GM12878 (cell line): ENCODE measurements at regions not wholly inside any gene's neighbourhood (a gene's known extent, or its start where the extent isn't known, plus 50 kb on each side); places are given as distances from the start of the nearest gene placed in this dataset.

Experiments used
- ATAC-seq: fragments of 200-7000 bp; cut with Tn5 transposase; 3 replicates; pipeline ENCODE4 v1.9.1; 2020; ENCODE audit warnings: mild to moderate bottlenecking, moderate library complexity
- BruUV-seq: library from RNA; stranded (reverse); fragments of 400-500 nt; replicated peaks from 2 replicates; lab custom pipeline; 2021; lab: Mats Ljungman, UMichigan
- CTCF ChIA-PET: fragments of 300-600 bp; sonication (Branson Sonifier 250); formaldehyde crosslinking; extraction: SDS; loops from one replicate; lab custom pipeline; 2021; ENCODE audit warnings: inconsistent platforms; lab: Yijun Ruan, JAX
- POLR2A ChIA-PET: fragments of 350-600 bp; formaldehyde crosslinking; extraction: SDS; loops from one replicate; lab custom pipeline; 2021; ENCODE audit warnings: inconsistent platforms; lab: Charles Lee
- RAD21 ChIA-PET: fragments of 300-600 bp; sonication (Branson Sonifier 250); formaldehyde crosslinking; loops from one replicate; lab custom pipeline; 2023; ENCODE audit warnings: antibody characterized with exemption; ENCODE audit not compliant: unreplicated experiment; lab: Charles Lee
- SMC1A ChIA-PET: fragments of 300-600 bp; sonication (Branson Sonifier 250); formaldehyde crosslinking; loops from one replicate; lab custom pipeline; 2023; ENCODE audit not compliant: unreplicated experiment, uncharacterized antibody; lab: Charles Lee
- DNase-seq: peaks from one replicate; pipeline ENCODE4 v3.0.0-alpha.2; 2011; ENCODE audit warnings: low read depth, low spot score
- FAIRE-seq: peaks from 3 replicates; lab custom pipeline; 2011; peaks lifted over from hg19 to GRCh38; lab: Jason Lieb, UNC
- H2AFZ ChIP-seq: 2 replicates; pipeline ENCODE4 v1.6.0; 2011; ENCODE audit warnings: low read depth, low read length, control low read depth; ENCODE audit not compliant: control insufficient read depth
- H3K27ac ChIP-seq: 2 replicates; pipeline ENCODE4 v1.5.1; 2011; ENCODE audit warnings: control low read depth; ENCODE audit not compliant: control insufficient read depth, insufficient read depth
- H3K27me3 ChIP-seq, 2 experiments: replicated peaks in 1 of 2; 2 replicates each; pipeline versions ENCODE4 v1.6.0 to v1.6.1; 2011; ENCODE audit warnings: low read length in 1 of 2; ENCODE audit not compliant: control insufficient read depth in 2 of 2, insufficient read depth in 2 of 2
- H3K36me3 ChIP-seq, 2 experiments: 2 replicates each; pipeline ENCODE4 v1.5.1; 2011; ENCODE audit warnings: low read length in 1 of 2; ENCODE audit not compliant: control insufficient read depth in 2 of 2, insufficient read depth in 2 of 2
- H3K4me1 ChIP-seq: 2 replicates; pipeline ENCODE4 v1.6.1; 2011; ENCODE audit warnings: mild to moderate bottlenecking, low read length, moderate library complexity, mixed read lengths; ENCODE audit not compliant: control insufficient read depth, insufficient read depth
- H3K4me2 ChIP-seq: 2 replicates; pipeline ENCODE4 v1.6.0; 2011; ENCODE audit warnings: control low read depth; ENCODE audit not compliant: control insufficient read depth, insufficient read depth
- H3K4me3 ChIP-seq: fragments of 200-600 bp; sonication (generic); 2 replicates; pipeline ENCODE4 v1.5.1; 2016
- H3K79me2 ChIP-seq: 2 replicates; pipeline ENCODE4 v1.6.0; 2011; ENCODE audit warnings: low read length; ENCODE audit not compliant: control insufficient read depth, insufficient read depth
- H3K9ac ChIP-seq: 2 replicates; pipeline ENCODE4 v1.8.0; 2011; ENCODE audit warnings: low read length, control low read depth, mixed read lengths; ENCODE audit not compliant: control insufficient read depth, insufficient read depth
- H3K9me3 ChIP-seq: replicated peaks from 3 replicates; pipeline ENCODE4 v1.5.1; 2011; ENCODE audit warnings: mild to moderate bottlenecking, low read length; ENCODE audit not compliant: control insufficient read depth, insufficient read depth
- H4K20me1 ChIP-seq: 2 replicates; pipeline ENCODE4 v1.6.0; 2011; ENCODE audit not compliant: control insufficient read depth, insufficient read depth
- CTCF ChIP-seq, 3 experiments: IDR thresholded peaks in 2 of 3; conservative IDR thresholded peaks in 1 of 3; 2 replicates each; pipeline ENCODE4 v1.5.1; 2011; ENCODE audit warnings: low read depth in 3 of 3, low read length in 3 of 3, mild to moderate bottlenecking in 3 of 3, control low read depth in 2 of 3, moderate library complexity in 2 of 3, inconsistent platforms in 1 of 3, mixed read lengths in 1 of 3; ENCODE audit not compliant: control insufficient read depth in 2 of 3, insufficient read depth in 1 of 3; ENCODE audit errors: extremely low read depth in 1 of 3
- E4F1 ChIP-seq: fragments of 450-650 bp; IDR thresholded peaks from 2 replicates; pipeline ENCODE4 v1.6.1; 2018; ENCODE audit warnings: borderline replicate concordance, mild to moderate bottlenecking; ENCODE audit not compliant: partially characterized antibody
- IRF5 ChIP-seq: fragments of 450-650 bp; IDR thresholded peaks from 2 replicates; pipeline ENCODE4 v1.6.1; 2017; ENCODE audit warnings: borderline replicate concordance
- PAX5 ChIP-seq: IDR thresholded peaks from 2 replicates; pipeline ENCODE4 v1.6.1; 2011; ENCODE audit warnings: low read depth, low read length, borderline replicate concordance
- POU2F2 ChIP-seq: IDR thresholded peaks from 3 replicates; pipeline ENCODE4 v1.6.1; 2011; ENCODE audit warnings: low read depth, mild to moderate bottlenecking, low read length, borderline replicate concordance
- RBBP5 ChIP-seq: fragments of 200-600 bp; sonication (generic); conservative IDR thresholded peaks from 2 replicates; pipeline ENCODE4 v1.6.1; 2016
- SIN3A ChIP-seq: IDR thresholded peaks from 2 replicates; pipeline ENCODE4 v1.6.1; 2012; ENCODE audit warnings: low read depth, low read length, improper control_type of control experiment
- TCF12 ChIP-seq: IDR thresholded peaks from 2 replicates; pipeline ENCODE4 v1.6.1; 2011; ENCODE audit warnings: low read depth, mild to moderate bottlenecking, low read length
- YBX1 ChIP-seq: fragments of 450-650 bp; IDR thresholded peaks from 2 replicates; pipeline ENCODE4 v1.6.1; 2016; ENCODE audit warnings: antibody characterized with exemption
- WGBS: methylation state at CpG from one replicate; pipeline ENCODE4 v1.1.6; 2016; ENCODE audit warnings: low lambda C conversion rate; ENCODE audit not compliant: insufficient replicate concordance, insufficient coverage; ENCODE audit errors: missing lambda C conversion rate; 5-methylcytosine and 5-hydroxymethylcytosine counted together
- in situ Hi-C: fragments of 300-500 bp; cut with MboI; formaldehyde crosslinking; loops from 9 replicates; pipeline ENCODE4 v1.14.3; 2018; ENCODE audit warnings: mixed read lengths
- intact Hi-C: fragments of 100-400 bp; cut with micrococcal nuclease; formaldehyde crosslinking; loops from one replicate; pipeline ENCODE4 v1.14.2; 2022; ENCODE audit not compliant: unreplicated experiment

GRCh38 chr21:41061701-41062100 is 106.3 kb upstream of the BACE2 start:
- no peaks in the 10 kb centered on the region for H3K4me1 ChIP-seq
- H3K79me2 ChIP-seq, result no peaks in the 10 kb centered on the region
- in situ Hi-C loops, result no loop called here
- DNase-seq, result no peak
- H3K27ac ChIP-seq, result no peak overlapping the region
- no peak overlapping the region for H3K4me3 ChIP-seq
- TF ChIP-seq POU2F2 (no peak), RBBP5 (no peak), IRF5 (no peak), PAX5 (no peak)
- H3K4me2 ChIP-seq, result no peak overlapping the region
- no peaks in the 10 kb centered on the region for H3K27me3 ChIP-seq
- H2AFZ ChIP-seq, result no peak overlapping the region
- POLR2A ChIA-PET, result no interaction called here
- RAD21 ChIA-PET, result no interaction called here
- BruUV-seq, result no TSS peak
- no peaks in the 10 kb centered on the region for H4K20me1 ChIP-seq
- H3K9me3 ChIP-seq, result no peaks in the 10 kb centered on the region; the same call in 2 of the 3 replicates
- no peak for ATAC-seq
- 38% methylated on average over 7 of the region's 7 CpGs for WGBS
- intact Hi-C loops, result no loop called here
- CTCF ChIA-PET, result no interaction called here
- SMC1A ChIA-PET, result no interaction called here
- no peak overlapping the region for H3K9ac ChIP-seq
- no peaks in the 10 kb centered on the region for H3K36me3 ChIP-seq
- FAIRE-seq, result no peak

GRCh38 chr21:41064334-41064791 is 103.6 kb upstream of the BACE2 start:
- no peak for ATAC-seq
- no peaks in the 10 kb centered on the region for H3K36me3 ChIP-seq
- H3K79me2 ChIP-seq, result no peaks in the 10 kb centered on the region
- ChIA-PET CTCF (no interaction called here), SMC1A (no interaction called here), POLR2A (no interaction called here), RAD21 (no interaction called here)
- H3K4me3 ChIP-seq, result no peak overlapping the region
- 23% methylated on average over 12 of the region's 12 CpGs for WGBS
- no peaks in the 10 kb centered on the region for H3K4me1 ChIP-seq
- TF ChIP-seq CTCF (IDR thresholded peaks at IDR 0.05 in 2 of 3, conservative IDR thresholded peaks at IDR 0.05 in 1 of 3; ENCODE audit: control insufficient read depth in 2 of 3, extremely low read depth in 1 of 3, insufficient read depth in 1 of 3, low read depth in 3 of 3, low read length in 3 of 3) (no peak), E4F1 (no peak), YBX1 (no peak), TCF12 (no peak), SIN3A (no peak)
- no peaks in the 10 kb centered on the region; the same call in 2 of the 3 replicates for H3K9me3 ChIP-seq
- no peak for DNase-seq
- H3K9ac ChIP-seq, result no peak overlapping the region
- no peaks in the 10 kb centered on the region for H4K20me1 ChIP-seq
- H3K4me2 ChIP-seq, result no peak overlapping the region
- BruUV-seq, result no TSS peak
- H2AFZ ChIP-seq, result no peak overlapping the region
- intact Hi-C loops (no loop called here), in situ Hi-C loops (no loop called here)
- H3K27me3 ChIP-seq, result no peaks in the 10 kb centered on the region
- FAIRE-seq, result no peak
- no peak overlapping the region for H3K27ac ChIP-seq
